ENCODE measurements at regions not wholly inside any gene's neighbourhood (a gene's known extent, or its start where the extent isn't known, plus 50 kb on each side); places are given as distances from the start of the nearest gene placed in this dataset.

DNA sequence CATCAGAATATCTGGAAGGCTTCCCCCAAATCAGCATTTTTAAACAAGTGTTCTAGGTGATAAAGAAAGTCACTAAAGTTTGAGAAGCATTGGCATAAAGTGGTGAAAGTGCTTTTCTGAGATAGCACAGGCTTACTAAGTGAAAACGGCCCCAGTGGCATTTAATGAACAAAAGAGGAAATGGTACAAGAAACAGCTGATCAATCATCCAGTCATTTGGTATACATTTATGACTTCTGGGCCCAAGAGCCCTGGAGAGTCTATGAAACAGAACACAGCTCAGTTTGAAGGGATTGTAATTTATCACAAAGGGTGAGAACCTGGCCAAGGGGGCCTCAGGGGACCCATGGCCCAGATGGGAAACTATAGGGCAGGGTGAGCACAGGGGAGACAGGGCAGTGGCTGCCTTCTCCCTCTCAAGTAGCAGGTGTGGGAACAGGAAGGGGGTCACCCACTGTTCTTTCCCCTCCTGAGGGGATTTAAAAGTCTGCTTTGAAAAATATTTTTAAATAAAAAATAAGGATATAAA lies 265.5 kb upstream of the ROPN1 start:
- Histone ChIP-seq H3K4me3 (replicated peaks in 1 of 3; ENCODE audit: insufficient read depth in 1 of 3, low read depth in 2 of 3, low read length in 3 of 3) (no peak overlapping the region), H3K79me2 (ENCODE audit: insufficient read depth, low read length) (no peaks in the 10 kb centered on the region), H3K27ac (ENCODE audit: extremely low read length, insufficient read depth, low read length) (no peak overlapping the region), H2AFZ (ENCODE audit: low read length) (no peak overlapping the region), H3K36me3 (replicated peaks in 1 of 2; ENCODE audit: control insufficient read depth in 1 of 2, insufficient read depth in 2 of 2, low read length in 2 of 2) (no peaks in the 10 kb centered on the region), H3K27me3 (ENCODE audit: control insufficient read depth in 1 of 2, insufficient read depth in 2 of 2, low read length in 2 of 2) (peaks cover 0 to 10% of the 10 kb centered on the region in 2 experiments; a peak in 2 of 5 replicates), H4K20me1 (ENCODE audit: insufficient read depth, low read length) (no peaks in the 10 kb centered on the region), H3K9ac (ENCODE audit: insufficient read depth, low read depth, low read length) (no peak overlapping the region), H3K4me2 (ENCODE audit: low read depth, low read length) (no peak overlapping the region), H3K4me1 (ENCODE audit: insufficient read depth, low read length) (no peaks in the 10 kb centered on the region), H3K9me3 (ENCODE audit: low read length) (no peaks in the 10 kb centered on the region)
- in situ Hi-C loops (cut with HindIII; ENCODE audit: extremely low pct_ligation_motif_present, low pct_unique_long_range_greater_than_20kb), result loop anchor here (25.0 kb wide), 1 partner anchor 245 kb away; no protein-coding TSS in a partner anchor
- WGBS (ENCODE audit: low lambda C conversion rate), result 4% methylated on average over 1 of the region's 1 CpG
- POLR2A ChIA-PET, result no interaction called here
- FAIRE-seq (no peak), ATAC-seq (no peak), DNase-seq (ENCODE audit: low spot score) (no peak)
- no TSS peak for BruUV-seq (replicated peaks)
- CTCF ChIA-PET (ENCODE audit: low intra/inter-chr PET ratio, low total read pairs), result no interaction called here
- intact Hi-C loops (cut with micrococcal nuclease; ENCODE audit: unreplicated experiment), result no loop called here
- TF ChIP-seq ZNF441 (CRISPR knock-in tag; IDR thresholded peaks at IDR 0.05; ENCODE audit: borderline replicate concordance) (no peak), ARID2 (CRISPR knock-in tag; IDR thresholded peaks at IDR 0.05; ENCODE audit: borderline replicate concordance) (no peak), ZNF138 (CRISPR knock-in tag; IDR thresholded peaks at IDR 0.05; ENCODE audit: low read depth) (no peak), KAT7 (CRISPR knock-in tag; IDR thresholded peaks at IDR 0.05; ENCODE audit: borderline replicate concordance) (no peak), ZBTB26 (CRISPR knock-in tag; IDR thresholded peaks at IDR 0.05; ENCODE audit: borderline replicate concordance) (no peak), ZNF597 (CRISPR knock-in tag; IDR thresholded peaks at IDR 0.05) (no peak), ZNF652 (CRISPR knock-in tag; IDR thresholded peaks at IDR 0.05; ENCODE audit: borderline replicate concordance, low read depth) (no peak), KDM6A (CRISPR knock-in tag; IDR thresholded peaks at IDR 0.05; ENCODE audit: low read depth) (no peak), ERF (CRISPR knock-in tag; IDR thresholded peaks at IDR 0.05) (no peak), ZEB1 (IDR thresholded peaks at IDR 0.05; ENCODE audit: insufficient replicate concordance, low read depth) (no peak)

All from HepG2 (cell line).